ACC112 (cell line): ENCODE measurements at regions not wholly inside any gene's neighbourhood (a gene's known extent, or its start where the extent isn't known, plus 50 kb on each side); places are given as distances from the start of the nearest gene placed in this dataset.

ENCODE experiments used
- H2AFZ ChIP-seq: fragments of 200-600 bp; sonication (generic); one replicate; pipeline ENCODE4 v1.6.0; 2017; ENCODE audit warnings: antibody characterized with exemption, low read length; ENCODE audit not compliant: unreplicated experiment
- H3K27ac ChIP-seq: fragments of 200-600 bp; sonication (generic); 2 replicates; pipeline ENCODE4 v1.5.1; 2014; ENCODE audit warnings: low read depth, mild to moderate bottlenecking, antibody characterized with exemption, low read length, moderate library complexity
- H3K27me3 ChIP-seq: fragments of 200-600 bp; sonication (generic); 2 replicates; pipeline ENCODE4 v1.6.1; 2014; ENCODE audit warnings: mild to moderate bottlenecking, antibody characterized with exemption, low read length, moderate library complexity, mixed read lengths; ENCODE audit not compliant: insufficient read depth
- H3K36me3 ChIP-seq: fragments of 200-600 bp; sonication (generic); 2 replicates; pipeline ENCODE4 v1.6.1; 2016; ENCODE audit warnings: mild to moderate bottlenecking, antibody characterized with exemption, low read length, moderate library complexity, mixed read lengths; ENCODE audit not compliant: insufficient read depth
- H3K4me1 ChIP-seq: fragments of 200-600 bp; sonication (generic); one replicate; pipeline ENCODE4 v1.6.1; 2016; ENCODE audit warnings: low read length, mixed read lengths; ENCODE audit not compliant: insufficient read depth, unreplicated experiment, control insufficient read depth
- H3K4me3 ChIP-seq: fragments of 200-600 bp; sonication (generic); 2 replicates; pipeline ENCODE4 v1.5.1; 2014; ENCODE audit warnings: mild to moderate bottlenecking, low read depth, low read length
- H3K79me2 ChIP-seq: fragments of 200-600 bp; sonication (generic); one replicate; pipeline ENCODE4 v1.6.0; 2016; ENCODE audit warnings: low read length; ENCODE audit not compliant: control insufficient read depth, unreplicated experiment, insufficient read depth

- H3K36me3 ChIP-seq, result no peaks in the 10 kb centered on the region
- H3K27me3 ChIP-seq, result peaks cover 10% of the 10 kb centered on the region
- no peak overlapping the region for H2AFZ ChIP-seq
- no peak overlapping the region for H3K4me3 ChIP-seq
- no peak overlapping the region for H3K27ac ChIP-seq
- H3K4me1 ChIP-seq, result no peaks in the 10 kb centered on the region
- no peaks in the 10 kb centered on the region for H3K79me2 ChIP-seq
Observed at GRCh38 chr20:47956268-47956995, 171.2 kb upstream of the SULF2 start.

GRCh38 chr20:47953471-47953870 lies 168.2 kb upstream of the SULF2 start:
- Histone ChIP-seq H3K27me3 (peaks cover 2% of the 10 kb centered on the region; the same call in 1 of the 2 replicates), H3K36me3 (no peaks in the 10 kb centered on the region), H3K4me3 (no peak overlapping the region), H2AFZ (no peak overlapping the region), H3K79me2 (no peaks in the 10 kb centered on the region), H3K4me1 (no peaks in the 10 kb centered on the region), H3K27ac (no peak overlapping the region)

- no peaks in the 10 kb centered on the region for H3K79me2 ChIP-seq
- H3K4me1 ChIP-seq, result no peaks in the 10 kb centered on the region
- H3K36me3 ChIP-seq, result no peaks in the 10 kb centered on the region
- H3K4me3 ChIP-seq, result no peak overlapping the region
- H3K27ac ChIP-seq, result no peak overlapping the region
- no peaks in the 10 kb centered on the region for H3K27me3 ChIP-seq
- H2AFZ ChIP-seq, result no peak overlapping the region
Observed at GRCh38 chr20:47952023-47952564, 166.8 kb upstream of the SULF2 start.

GRCh38 chr20:47951521-47951971 lies 166.3 kb upstream of the SULF2 start:
- Histone ChIP-seq H3K4me1 (no peaks in the 10 kb centered on the region), H3K79me2 (no peaks in the 10 kb centered on the region), H3K36me3 (no peaks in the 10 kb centered on the region), H3K4me3 (no peak overlapping the region), H3K27ac (no peak overlapping the region), H3K27me3 (no peaks in the 10 kb centered on the region), H2AFZ (no peak overlapping the region)

DNA sequence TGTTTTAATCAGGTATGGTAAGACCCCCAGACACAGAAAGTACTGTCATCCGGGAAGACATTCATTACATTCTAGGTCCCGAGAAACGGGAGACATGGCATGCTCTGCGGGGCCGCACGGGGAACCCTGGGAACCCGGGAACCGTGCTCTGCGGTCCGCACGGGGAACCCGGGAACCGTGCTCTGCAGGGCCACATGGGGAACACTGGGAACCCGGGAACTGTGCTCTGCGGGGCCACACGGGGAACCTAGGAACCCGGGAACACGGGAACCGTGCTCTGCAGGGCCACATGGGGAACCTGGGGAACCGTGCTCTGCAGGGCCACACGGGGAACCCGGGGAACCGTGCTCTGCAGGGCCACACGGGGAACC lies 165.6 kb upstream of the SULF2 start:
- no peak overlapping the region for H3K4me3 ChIP-seq
- no peak overlapping the region for H3K27ac ChIP-seq
- no peak overlapping the region for H2AFZ ChIP-seq
- no peaks in the 10 kb centered on the region for H3K27me3 ChIP-seq
- no peaks in the 10 kb centered on the region for H3K4me1 ChIP-seq
- no peaks in the 10 kb centered on the region for H3K79me2 ChIP-seq
- H3K36me3 ChIP-seq, result no peaks in the 10 kb centered on the region

GRCh38 chr20:47950124-47950912 lies 165.0 kb upstream of the SULF2 start:
- 0 out of 2 replicates have a peak, but pooled peaks cover under 1% of the 10 kb centered on the region for H3K27me3 ChIP-seq
- H3K79me2 ChIP-seq, result no peaks in the 10 kb centered on the region
- no peaks in the 10 kb centered on the region for H3K4me1 ChIP-seq
- no peaks in the 10 kb centered on the region for H3K36me3 ChIP-seq
- no peak overlapping the region for H3K4me3 ChIP-seq
- H3K27ac ChIP-seq, result no peak overlapping the region
- H2AFZ ChIP-seq, result no peak overlapping the region

- H3K27me3 ChIP-seq, result 0 out of 2 replicates have a peak, but pooled peaks cover 4% of the 10 kb centered on the region
- H2AFZ ChIP-seq, result no peak overlapping the region
- no peaks in the 10 kb centered on the region for H3K4me1 ChIP-seq
- H3K27ac ChIP-seq, result no peak overlapping the region
- H3K36me3 ChIP-seq, result no peaks in the 10 kb centered on the region
- H3K4me3 ChIP-seq, result no peak overlapping the region
- no peaks in the 10 kb centered on the region for H3K79me2 ChIP-seq
Observed at GRCh38 chr20:47949230-47949629, 163.9 kb upstream of the SULF2 start.

DNA sequence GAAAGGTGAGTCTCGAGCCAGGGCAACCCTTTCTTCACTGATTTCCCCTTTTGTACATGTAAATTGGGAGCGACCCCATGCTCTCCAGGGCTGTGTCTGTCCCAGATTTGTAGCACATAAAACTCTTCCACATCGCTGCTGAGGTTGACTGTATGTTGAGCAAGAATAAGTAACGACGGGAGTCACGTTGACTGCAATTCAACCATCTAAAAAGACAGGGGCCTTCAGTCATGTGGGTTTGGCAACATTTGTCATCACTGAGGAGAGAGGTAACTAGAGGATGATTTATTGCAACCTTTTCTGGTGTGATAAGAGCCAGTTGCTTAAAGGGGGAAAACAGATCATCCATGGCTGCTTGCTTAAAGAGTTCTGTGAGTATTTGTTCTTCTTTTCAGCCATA lies 159.4 kb upstream of the SULF2 start:
- no peaks in the 10 kb centered on the region for H3K79me2 ChIP-seq
- no peak overlapping the region for H2AFZ ChIP-seq
- H3K27ac ChIP-seq, result no peak overlapping the region
- H3K36me3 ChIP-seq, result no peaks in the 10 kb centered on the region
- 0 out of 2 replicates have a peak, but pooled peaks cover 5% of the 10 kb centered on the region for H3K27me3 ChIP-seq
- H3K4me3 ChIP-seq, result no peak overlapping the region
- H3K4me1 ChIP-seq, result no peaks in the 10 kb centered on the region

DNA sequence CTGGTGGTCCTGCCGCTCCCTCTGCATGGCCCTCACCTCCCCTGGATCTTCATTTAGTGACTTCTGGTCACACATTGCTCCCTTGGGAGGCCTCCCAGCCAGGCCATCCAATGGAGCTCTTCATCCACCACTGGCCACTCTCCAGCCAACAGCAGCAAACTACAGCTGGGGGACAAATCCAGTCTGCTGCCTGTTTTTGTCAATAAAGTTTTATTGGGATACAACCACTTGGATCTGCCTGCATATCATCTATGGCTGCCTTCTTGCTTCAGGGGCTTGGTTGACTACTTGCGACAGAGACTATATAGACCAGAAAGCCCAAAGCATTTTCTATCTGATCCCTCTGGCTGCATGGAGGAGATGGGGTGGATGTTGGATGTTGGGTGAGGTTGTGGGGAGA lies 156.6 kb upstream of the SULF2 start:
- Histone ChIP-seq H2AFZ (no peak overlapping the region), H3K4me1 (no peaks in the 10 kb centered on the region), H3K4me3 (no peak overlapping the region), H3K27ac (no peak overlapping the region), H3K27me3 (peaks cover 29% of the 10 kb centered on the region), H3K79me2 (no peaks in the 10 kb centered on the region), H3K36me3 (no peaks in the 10 kb centered on the region)

DNA sequence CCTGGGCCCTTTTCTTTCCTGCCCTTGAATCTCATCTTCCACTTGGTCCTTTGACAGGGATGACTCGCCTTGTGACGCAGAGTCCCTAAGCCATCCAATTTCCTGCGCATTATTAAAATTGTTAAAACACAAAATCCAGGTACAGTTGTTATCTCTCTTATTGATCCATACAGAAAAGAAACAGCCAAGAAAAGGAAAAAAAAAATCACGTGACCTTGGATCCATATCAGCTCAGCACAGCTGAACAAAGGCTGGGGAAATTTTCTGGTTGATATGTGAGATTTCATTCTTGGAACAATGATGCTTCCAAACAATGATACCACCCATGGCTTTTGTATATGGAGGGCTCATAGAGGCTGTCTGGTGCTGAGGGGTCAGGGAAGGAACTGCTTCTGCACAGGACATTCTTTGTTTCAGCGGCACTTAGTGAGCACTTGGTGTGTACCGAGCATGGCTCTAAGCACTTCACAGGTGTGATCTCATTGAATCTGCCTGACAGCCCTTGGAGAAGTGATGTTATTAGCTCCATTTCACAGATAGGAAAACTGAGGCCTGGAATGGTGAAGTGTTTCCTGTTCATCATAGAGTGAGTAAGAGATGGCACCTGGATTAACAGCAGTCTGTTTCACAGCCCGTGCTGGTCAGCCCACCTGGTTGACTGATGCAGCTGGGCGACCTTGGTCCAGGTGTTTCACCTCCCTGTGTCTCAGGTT lies 155.0 kb upstream of the SULF2 start:
- H3K27ac ChIP-seq, result no peak overlapping the region
- H3K36me3 ChIP-seq, result no peaks in the 10 kb centered on the region
- H3K79me2 ChIP-seq, result no peaks in the 10 kb centered on the region
- no peak overlapping the region for H3K4me3 ChIP-seq
- H3K27me3 ChIP-seq, result peaks cover 42% of the 10 kb centered on the region
- no peak overlapping the region for H2AFZ ChIP-seq
- H3K4me1 ChIP-seq, result no peaks in the 10 kb centered on the region
